Ectodermal cell (in vitro differentiated cells): ENCODE measurements at regions not wholly inside any gene's neighbourhood (a gene's known extent, or its start where the extent isn't known, plus 50 kb on each side); places are given as distances from the start of the nearest gene placed in this dataset.
"Not testable (repeated sequence)": the region's sequence is repeated elsewhere in the genome, so short reads cannot be mapped to it uniquely, and the experiment has no call there.

Source experiments
- H3K27ac ChIP-seq: 2 replicates; pipeline ENCODE4 v1.7.0; 2013; ENCODE audit warnings: mild to moderate bottlenecking, low read depth, low read length; ENCODE audit not compliant: insufficient read depth, poor library complexity, severe bottlenecking
- H3K27me3 ChIP-seq: 2 replicates; pipeline ENCODE4 v1.7.0; 2013; ENCODE audit warnings: mild to moderate bottlenecking, low read length; ENCODE audit not compliant: insufficient read depth, control insufficient read depth, poor library complexity, severe bottlenecking
- H3K36me3 ChIP-seq: one replicate; pipeline ENCODE4 v1.7.0; 2013; ENCODE audit warnings: low read length; ENCODE audit not compliant: control insufficient read depth, insufficient read depth
- H3K4me1 ChIP-seq: one replicate; pipeline ENCODE4 v1.7.0; 2013; ENCODE audit warnings: low read length; ENCODE audit not compliant: control insufficient read depth, insufficient read depth
- H3K4me3 ChIP-seq: 2 replicates; pipeline ENCODE4 v1.7.0; 2013; ENCODE audit warnings: low read depth, low read length, control low read depth; ENCODE audit not compliant: insufficient read depth
- H3K9me3 ChIP-seq: 2 replicates; pipeline ENCODE4 v1.7.0; 2013; ENCODE audit warnings: mild to moderate bottlenecking, low read length, moderate library complexity; ENCODE audit not compliant: control insufficient read depth
- WGBS, 2 experiments: methylation state at CpG; one replicate each; pipeline ENCODE4 v1.1.7; 2013; ENCODE audit warnings: missing lambda C conversion rate in 2 of 2; 5-methylcytosine and 5-hydroxymethylcytosine counted together

GRCh38 chrX:143231492-143231891, 205.8 kb downstream of the SPANXN4 start:
- no peaks in the 10 kb centered on the region for H3K36me3 ChIP-seq
- no peak overlapping the region for H3K27ac ChIP-seq
- no peak overlapping the region for H3K4me3 ChIP-seq
- H3K27me3 ChIP-seq = no peaks in the 10 kb centered on the region
- 93 to 99% methylated on average over 7 of the region's 7 CpGs for WGBS, 2 experiments
- no peaks in the 10 kb centered on the region for H3K9me3 ChIP-seq
- no peaks in the 10 kb centered on the region for H3K4me1 ChIP-seq

- 91 to 94% methylated on average over 27 of the region's 27 CpGs for WGBS, 2 experiments
- H3K36me3 ChIP-seq, H3K27me3 ChIP-seq: not testable (repeated sequence)
These were observed 202.9 kb downstream of the SPANXN4 start for GRCh38 chrX:143228600-143228999.

GRCh38 chrX:143206966-143207365, 181.2 kb downstream of the SPANXN4 start:
- no peaks in the 10 kb centered on the region for H3K36me3 ChIP-seq
- no CpG with 5 or more reads among the region's 1 CpG for WGBS, 2 experiments
- no peak overlapping the region for H3K27ac ChIP-seq
- H3K4me3 ChIP-seq = no peak overlapping the region
- H3K27me3 ChIP-seq = no peaks in the 10 kb centered on the region
- no peaks in the 10 kb centered on the region for H3K4me1 ChIP-seq
- no peaks in the 10 kb centered on the region for H3K9me3 ChIP-seq

More at GRCh38 chrX:143228600-143228999, 202.9 kb downstream of the SPANXN4 start:
- not testable (repeated sequence) for H3K4me3 ChIP-seq, H3K9me3 ChIP-seq, H3K27ac ChIP-seq, H3K4me1 ChIP-seq

GRCh38 chrX:143171703-143172102, 146.0 kb downstream of the SPANXN4 start:
- Histone ChIP-seq H3K36me3 (no peaks in the 10 kb centered on the region), H3K4me1 (no peaks in the 10 kb centered on the region), H3K9me3 (no peaks in the 10 kb centered on the region), H3K4me3 (no peak overlapping the region), H3K27ac (no peak overlapping the region), H3K27me3 (no peaks in the 10 kb centered on the region)
- WGBS, 2 experiments = 100% methylated on average over 2 to 3 of the region's 3 CpGs

- H3K27me3 ChIP-seq = no peaks in the 10 kb centered on the region
- no peaks in the 10 kb centered on the region for H3K4me1 ChIP-seq
- no peak overlapping the region for H3K27ac ChIP-seq
- H3K4me3 ChIP-seq = no peak overlapping the region
- H3K36me3 ChIP-seq = no peaks in the 10 kb centered on the region
- WGBS, 2 experiments = no CpG with 5 or more reads among the region's 1 CpG
- no peaks in the 10 kb centered on the region for H3K9me3 ChIP-seq
These were observed 140.1 kb downstream of the SPANXN4 start for GRCh38 chrX:143165778-143166177.

GRCh38 chrX:143139681-143140080, 114.0 kb downstream of the SPANXN4 start:
- 84 to 95% methylated on average over 2 of the region's 2 CpGs for WGBS, 2 experiments
- no peaks in the 10 kb centered on the region for H3K27me3 ChIP-seq
- no peaks in the 10 kb centered on the region for H3K36me3 ChIP-seq
- H3K4me3 ChIP-seq = no peak overlapping the region
- no peaks in the 10 kb centered on the region for H3K4me1 ChIP-seq
- no peaks in the 10 kb centered on the region for H3K9me3 ChIP-seq
- no peak overlapping the region for H3K27ac ChIP-seq

- 57 to 75% methylated on average over 4 of the region's 4 CpGs for WGBS, 2 experiments
- no peaks in the 10 kb centered on the region for H3K27me3 ChIP-seq
These were observed 95.7 kb downstream of the SPANXN4 start for GRCh38 chrX:143121477-143121876.

GRCh38 chrX:143115466-143115865, 89.7 kb downstream of the SPANXN4 start:
- H3K9me3 ChIP-seq = no peaks in the 10 kb centered on the region

More at GRCh38 chrX:143121477-143121876, 95.7 kb downstream of the SPANXN4 start:
- Histone ChIP-seq H3K27ac (no peak overlapping the region), H3K4me3 (no peak overlapping the region), H3K36me3 (no peaks in the 10 kb centered on the region), H3K9me3 (no peaks in the 10 kb centered on the region), H3K4me1 (no peaks in the 10 kb centered on the region)

GRCh38 chrX:143095816-143096215, 70.1 kb downstream of the SPANXN4 start:
- Histone ChIP-seq H3K4me3 (no peak overlapping the region), H3K36me3 (no peaks in the 10 kb centered on the region), H3K9me3 (no peaks in the 10 kb centered on the region), H3K27ac (no peak overlapping the region), H3K4me1 (no peaks in the 10 kb centered on the region), H3K27me3 (no peaks in the 10 kb centered on the region)

More at GRCh38 chrX:143115466-143115865, 89.7 kb downstream of the SPANXN4 start:
- Histone ChIP-seq H3K4me1 (no peaks in the 10 kb centered on the region), H3K27me3 (no peaks in the 10 kb centered on the region), H3K4me3 (no peak overlapping the region), H3K27ac (no peak overlapping the region), H3K36me3 (no peaks in the 10 kb centered on the region)
- 97 to 100% methylated on average over 2 of the region's 2 CpGs for WGBS, 2 experiments

- H3K27me3 ChIP-seq = no peaks in the 10 kb centered on the region
- no peak overlapping the region for H3K4me3 ChIP-seq
- no peak overlapping the region for H3K27ac ChIP-seq
- H3K4me1 ChIP-seq = no peaks in the 10 kb centered on the region
- H3K36me3 ChIP-seq = no peaks in the 10 kb centered on the region
- no peaks in the 10 kb centered on the region for H3K9me3 ChIP-seq
- 89% methylated on average over 3 of the region's 5 CpGs; no CpG with 5 or more reads in 1 of the 2 experiments for WGBS, 2 experiments
These were observed 69.6 kb downstream of the SPANXN4 start for GRCh38 chrX:143095321-143095720.

- no peaks in the 10 kb centered on the region for H3K4me1 ChIP-seq
- WGBS, 2 experiments = 91 to 93% methylated on average over 7 of the region's 7 CpGs
- no peak overlapping the region for H3K27ac ChIP-seq
- H3K27me3 ChIP-seq = no peaks in the 10 kb centered on the region
- H3K4me3 ChIP-seq = no peak overlapping the region
- H3K36me3 ChIP-seq = no peaks in the 10 kb centered on the region
- H3K9me3 ChIP-seq = no peaks in the 10 kb centered on the region
These were observed 68.8 kb downstream of the SPANXN4 start for GRCh38 chrX:143094417-143095023.
